ENCODE measurements at regions not wholly inside any gene's neighbourhood (a gene's known extent, or its start where the extent isn't known, plus 50 kb on each side); places are given as distances from the start of the nearest gene placed in this dataset.

GRCh38 chr5:112642885-112643284 is 94.8 kb upstream of the APC start:
- no peaks in the 10 kb centered on the region for H3K9me3 ChIP-seq (ENCODE audit: control insufficient read depth, insufficient read depth, low read length)
- H3K4me1 ChIP-seq (ENCODE audit: control insufficient read depth, insufficient read depth, low read length): no peaks in the 10 kb centered on the region
- no peak overlapping the region for H3K4me3 ChIP-seq (ENCODE audit: low read depth, low read length)
- no peak overlapping the region for H3K27ac ChIP-seq (ENCODE audit: low read depth, low read length)
- no peaks in the 10 kb centered on the region; the same call in 1 of the 2 replicates for H3K27me3 ChIP-seq (ENCODE audit: control insufficient read depth, insufficient read depth, low read length)
- H3K9ac ChIP-seq (ENCODE audit: low read depth, low read length): no peak overlapping the region
- no peaks in the 10 kb centered on the region for H3K36me3 ChIP-seq (ENCODE audit: control insufficient read depth, insufficient read depth, low read length)

GRCh38 chr5:112643339-112643971 is 94.2 kb upstream of the APC start:
- Histone ChIP-seq H3K4me3 (ENCODE audit: low read depth, low read length) (no peak overlapping the region), H3K9me3 (ENCODE audit: control insufficient read depth, insufficient read depth, low read length) (no peaks in the 10 kb centered on the region), H3K36me3 (ENCODE audit: control insufficient read depth, insufficient read depth, low read length) (no peaks in the 10 kb centered on the region), H3K9ac (ENCODE audit: low read depth, low read length) (no peak overlapping the region), H3K4me1 (ENCODE audit: control insufficient read depth, insufficient read depth, low read length) (no peaks in the 10 kb centered on the region), H3K27ac (ENCODE audit: low read depth, low read length) (no peak overlapping the region), H3K27me3 (ENCODE audit: control insufficient read depth, insufficient read depth, low read length) (no peaks in the 10 kb centered on the region; the same call in 1 of the 2 replicates)

GRCh38 chr5:112646139-112646936 is 91.3 kb upstream of the APC start:
- no peaks in the 10 kb centered on the region; the same call in 1 of the 2 replicates for H3K27me3 ChIP-seq (ENCODE audit: control insufficient read depth, insufficient read depth, low read length)

GRCh38 chr5:112647428-112647827 is 90.3 kb upstream of the APC start:
- Histone ChIP-seq H3K36me3 (ENCODE audit: control insufficient read depth, insufficient read depth, low read length) (no peaks in the 10 kb centered on the region), H3K9ac (ENCODE audit: low read depth, low read length) (no peak overlapping the region), H3K27ac (ENCODE audit: low read depth, low read length) (no peak overlapping the region), H3K9me3 (ENCODE audit: control insufficient read depth, insufficient read depth, low read length) (no peaks in the 10 kb centered on the region), H3K27me3 (ENCODE audit: control insufficient read depth, insufficient read depth, low read length) (no peaks in the 10 kb centered on the region), H3K4me1 (ENCODE audit: control insufficient read depth, insufficient read depth, low read length) (no peaks in the 10 kb centered on the region), H3K4me3 (ENCODE audit: low read depth, low read length) (no peak overlapping the region)

More at GRCh38 chr5:112646139-112646936, 91.3 kb upstream of the APC start:
- Histone ChIP-seq H3K36me3 (ENCODE audit: control insufficient read depth, insufficient read depth, low read length) (no peaks in the 10 kb centered on the region), H3K9me3 (ENCODE audit: control insufficient read depth, insufficient read depth, low read length) (no peaks in the 10 kb centered on the region), H3K4me3 (ENCODE audit: low read depth, low read length) (no peak overlapping the region), H3K27ac (ENCODE audit: low read depth, low read length) (no peak overlapping the region), H3K9ac (ENCODE audit: low read depth, low read length) (no peak overlapping the region), H3K4me1 (ENCODE audit: control insufficient read depth, insufficient read depth, low read length) (no peaks in the 10 kb centered on the region)

- Histone ChIP-seq H3K36me3 (ENCODE audit: control insufficient read depth, insufficient read depth, low read length) (no peaks in the 10 kb centered on the region), H3K4me1 (ENCODE audit: control insufficient read depth, insufficient read depth, low read length) (no peaks in the 10 kb centered on the region), H3K27me3 (ENCODE audit: control insufficient read depth, insufficient read depth, low read length) (no peaks in the 10 kb centered on the region), H3K27ac (ENCODE audit: low read depth, low read length) (no peak overlapping the region), H3K9me3 (ENCODE audit: control insufficient read depth, insufficient read depth, low read length) (no peaks in the 10 kb centered on the region), H3K9ac (ENCODE audit: low read depth, low read length) (no peak overlapping the region), H3K4me3 (ENCODE audit: low read depth, low read length) (no peak overlapping the region)
Measured at GRCh38 chr5:112648264-112648663, 89.4 kb upstream of the APC start.

GRCh38 chr5:112649882-112650281 is 87.8 kb upstream of the APC start:
- no peak overlapping the region for H3K27ac ChIP-seq (ENCODE audit: low read depth, low read length)
- H3K4me1 ChIP-seq (ENCODE audit: control insufficient read depth, insufficient read depth, low read length): no peaks in the 10 kb centered on the region
- no peak overlapping the region for H3K4me3 ChIP-seq (ENCODE audit: low read depth, low read length)
- H3K9me3 ChIP-seq (ENCODE audit: control insufficient read depth, insufficient read depth, low read length): no peaks in the 10 kb centered on the region
- no peaks in the 10 kb centered on the region for H3K36me3 ChIP-seq (ENCODE audit: control insufficient read depth, insufficient read depth, low read length)
- H3K9ac ChIP-seq (ENCODE audit: low read depth, low read length): no peak overlapping the region
- H3K27me3 ChIP-seq (ENCODE audit: control insufficient read depth, insufficient read depth, low read length): no peaks in the 10 kb centered on the region

GRCh38 chr5:112653638-112654205 is 84.0 kb upstream of the APC start:
- no peak overlapping the region for H3K27ac ChIP-seq (ENCODE audit: low read depth, low read length)
- no peaks in the 10 kb centered on the region for H3K4me1 ChIP-seq (ENCODE audit: control insufficient read depth, insufficient read depth, low read length)
- no peak overlapping the region for H3K4me3 ChIP-seq (ENCODE audit: low read depth, low read length)
- H3K27me3 ChIP-seq (ENCODE audit: control insufficient read depth, insufficient read depth, low read length): no peaks in the 10 kb centered on the region
- H3K36me3 ChIP-seq (ENCODE audit: control insufficient read depth, insufficient read depth, low read length): no peaks in the 10 kb centered on the region
- H3K9me3 ChIP-seq (ENCODE audit: control insufficient read depth, insufficient read depth, low read length): no peaks in the 10 kb centered on the region
- H3K9ac ChIP-seq (ENCODE audit: low read depth, low read length): no peak overlapping the region

- no peak overlapping the region for H3K9ac ChIP-seq (ENCODE audit: low read depth, low read length)
- H3K4me1 ChIP-seq (ENCODE audit: control insufficient read depth, insufficient read depth, low read length): no peaks in the 10 kb centered on the region
Measured at GRCh38 chr5:112655513-112655912, 82.2 kb upstream of the APC start.

GRCh38 chr5:112656451-112656850 is 81.2 kb upstream of the APC start:
- Histone ChIP-seq H3K36me3 (ENCODE audit: control insufficient read depth, insufficient read depth, low read length) (no peaks in the 10 kb centered on the region), H3K27ac (ENCODE audit: low read depth, low read length) (no peak overlapping the region), H3K9me3 (ENCODE audit: control insufficient read depth, insufficient read depth, low read length) (no peaks in the 10 kb centered on the region), H3K27me3 (ENCODE audit: control insufficient read depth, insufficient read depth, low read length) (no peaks in the 10 kb centered on the region), H3K9ac (ENCODE audit: low read depth, low read length) (no peak overlapping the region), H3K4me1 (ENCODE audit: control insufficient read depth, insufficient read depth, low read length) (no peaks in the 10 kb centered on the region), H3K4me3 (ENCODE audit: low read depth, low read length) (no peak overlapping the region)

More at GRCh38 chr5:112655513-112655912, 82.2 kb upstream of the APC start:
- Histone ChIP-seq H3K27me3 (ENCODE audit: control insufficient read depth, insufficient read depth, low read length) (no peaks in the 10 kb centered on the region), H3K36me3 (ENCODE audit: control insufficient read depth, insufficient read depth, low read length) (no peaks in the 10 kb centered on the region), H3K9me3 (ENCODE audit: control insufficient read depth, insufficient read depth, low read length) (no peaks in the 10 kb centered on the region), H3K27ac (ENCODE audit: low read depth, low read length) (no peak overlapping the region), H3K4me3 (ENCODE audit: low read depth, low read length) (no peak overlapping the region)

- Histone ChIP-seq H3K27ac (ENCODE audit: low read depth, low read length) (no peak overlapping the region), H3K4me3 (ENCODE audit: low read depth, low read length) (no peak overlapping the region), H3K36me3 (ENCODE audit: control insufficient read depth, insufficient read depth, low read length) (no peaks in the 10 kb centered on the region), H3K4me1 (ENCODE audit: control insufficient read depth, insufficient read depth, low read length) (no peaks in the 10 kb centered on the region), H3K9ac (ENCODE audit: low read depth, low read length) (no peak overlapping the region), H3K9me3 (ENCODE audit: control insufficient read depth, insufficient read depth, low read length) (no peaks in the 10 kb centered on the region), H3K27me3 (ENCODE audit: control insufficient read depth, insufficient read depth, low read length) (no peaks in the 10 kb centered on the region)
Measured at GRCh38 chr5:112657804-112658203, 79.9 kb upstream of the APC start.

- Histone ChIP-seq H3K4me3 (ENCODE audit: low read depth, low read length) (no peak overlapping the region), H3K9me3 (ENCODE audit: control insufficient read depth, insufficient read depth, low read length) (no peaks in the 10 kb centered on the region), H3K27ac (ENCODE audit: low read depth, low read length) (no peak overlapping the region), H3K36me3 (ENCODE audit: control insufficient read depth, insufficient read depth, low read length) (no peaks in the 10 kb centered on the region), H3K9ac (ENCODE audit: low read depth, low read length) (no peak overlapping the region), H3K27me3 (ENCODE audit: control insufficient read depth, insufficient read depth, low read length) (no peaks in the 10 kb centered on the region), H3K4me1 (ENCODE audit: control insufficient read depth, insufficient read depth, low read length) (no peaks in the 10 kb centered on the region)
Measured at GRCh38 chr5:112660359-112660758, 77.3 kb upstream of the APC start.
